ENCODE measurements at regions not wholly inside any gene's neighbourhood (a gene's known extent, or its start where the extent isn't known, plus 50 kb on each side); places are given as distances from the start of the nearest gene placed in this dataset.

DNA sequence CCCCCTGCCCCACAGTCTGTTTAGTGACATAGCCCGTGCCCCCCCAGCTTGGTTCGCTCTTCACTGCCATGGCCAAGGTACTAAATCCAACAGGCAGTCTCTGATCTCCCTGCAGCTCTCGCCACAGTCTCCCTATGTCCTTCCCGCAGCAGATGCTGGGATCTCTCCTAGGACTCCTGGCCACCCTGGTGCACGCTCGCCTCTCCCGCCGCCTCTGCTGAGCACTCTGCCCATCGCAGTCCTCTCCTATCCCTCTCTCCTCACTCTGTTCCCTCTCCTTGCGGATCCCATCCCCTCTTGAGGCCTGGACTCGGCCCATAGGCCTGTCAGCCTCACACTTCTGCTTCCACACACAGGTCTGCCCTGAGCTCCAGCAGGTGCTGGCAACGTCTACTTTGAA is 204.8 kb upstream of the TCERG1L start:
- Histone ChIP-seq H3K9me3 (no peaks in the 10 kb centered on the region), H3K36me3 (ENCODE audit: low read depth) (no peaks in the 10 kb centered on the region), H3K4me1 (ENCODE audit: low read depth) (no peaks in the 10 kb centered on the region), H3K4me3 (no peak overlapping the region)
- TF ChIP-seq, protein P1, sequence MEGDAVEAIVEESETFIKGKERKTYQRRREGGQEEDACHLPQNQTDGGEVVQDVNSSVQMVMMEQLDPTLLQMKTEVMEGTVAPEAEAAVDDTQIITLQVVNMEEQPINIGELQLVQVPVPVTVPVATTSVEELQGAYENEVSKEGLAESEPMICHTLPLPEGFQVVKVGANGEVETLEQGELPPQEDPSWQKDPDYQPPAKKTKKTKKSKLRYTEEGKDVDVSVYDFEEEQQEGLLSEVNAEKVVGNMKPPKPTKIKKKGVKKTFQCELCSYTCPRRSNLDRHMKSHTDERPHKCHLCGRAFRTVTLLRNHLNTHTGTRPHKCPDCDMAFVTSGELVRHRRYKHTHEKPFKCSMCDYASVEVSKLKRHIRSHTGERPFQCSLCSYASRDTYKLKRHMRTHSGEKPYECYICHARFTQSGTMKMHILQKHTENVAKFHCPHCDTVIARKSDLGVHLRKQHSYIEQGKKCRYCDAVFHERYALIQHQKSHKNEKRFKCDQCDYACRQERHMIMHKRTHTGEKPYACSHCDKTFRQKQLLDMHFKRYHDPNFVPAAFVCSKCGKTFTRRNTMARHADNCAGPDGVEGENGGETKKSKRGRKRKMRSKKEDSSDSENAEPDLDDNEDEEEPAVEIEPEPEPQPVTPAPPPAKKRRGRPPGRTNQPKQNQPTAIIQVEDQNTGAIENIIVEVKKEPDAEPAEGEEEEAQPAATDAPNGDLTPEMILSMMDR (IDR thresholded peaks at IDR 0.05) = no peak
- ATAC-seq (no peak), DNase-seq (no peak)
- intact Hi-C loops (cut with DNase I, micrococcal nuclease) = no loop called here

DNA sequence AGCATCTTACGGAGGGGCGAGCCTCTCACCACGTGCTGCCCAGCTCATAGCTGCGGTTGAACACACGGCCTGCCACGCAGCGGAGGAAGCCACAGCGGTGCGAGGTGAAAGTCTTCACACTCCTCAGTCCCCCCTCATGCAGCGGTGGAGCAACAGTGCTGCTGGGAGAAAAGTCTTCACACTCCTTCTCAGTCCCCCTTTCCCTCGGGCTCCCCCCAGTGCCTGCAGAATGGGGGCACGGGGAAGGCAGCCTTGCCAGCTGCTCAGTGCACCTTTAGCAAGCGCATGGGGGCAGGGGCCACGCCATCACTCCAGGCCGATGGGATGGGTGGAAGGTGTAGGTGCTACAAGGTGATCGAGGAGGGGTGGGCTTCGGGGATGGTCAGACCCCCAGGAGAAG is 206.3 kb upstream of the TCERG1L start:
- Histone ChIP-seq H3K9me3 (no peaks in the 10 kb centered on the region), H3K4me3 (no peak overlapping the region), H3K4me1 (ENCODE audit: low read depth) (no peaks in the 10 kb centered on the region), H3K36me3 (ENCODE audit: low read depth) (no peaks in the 10 kb centered on the region)
- intact Hi-C loops (cut with DNase I, micrococcal nuclease) = no loop called here
- ATAC-seq = no peak
- DNase-seq = no peak
- TF ChIP-seq, protein P1 (IDR thresholded peaks at IDR 0.05) = no peak

DNA sequence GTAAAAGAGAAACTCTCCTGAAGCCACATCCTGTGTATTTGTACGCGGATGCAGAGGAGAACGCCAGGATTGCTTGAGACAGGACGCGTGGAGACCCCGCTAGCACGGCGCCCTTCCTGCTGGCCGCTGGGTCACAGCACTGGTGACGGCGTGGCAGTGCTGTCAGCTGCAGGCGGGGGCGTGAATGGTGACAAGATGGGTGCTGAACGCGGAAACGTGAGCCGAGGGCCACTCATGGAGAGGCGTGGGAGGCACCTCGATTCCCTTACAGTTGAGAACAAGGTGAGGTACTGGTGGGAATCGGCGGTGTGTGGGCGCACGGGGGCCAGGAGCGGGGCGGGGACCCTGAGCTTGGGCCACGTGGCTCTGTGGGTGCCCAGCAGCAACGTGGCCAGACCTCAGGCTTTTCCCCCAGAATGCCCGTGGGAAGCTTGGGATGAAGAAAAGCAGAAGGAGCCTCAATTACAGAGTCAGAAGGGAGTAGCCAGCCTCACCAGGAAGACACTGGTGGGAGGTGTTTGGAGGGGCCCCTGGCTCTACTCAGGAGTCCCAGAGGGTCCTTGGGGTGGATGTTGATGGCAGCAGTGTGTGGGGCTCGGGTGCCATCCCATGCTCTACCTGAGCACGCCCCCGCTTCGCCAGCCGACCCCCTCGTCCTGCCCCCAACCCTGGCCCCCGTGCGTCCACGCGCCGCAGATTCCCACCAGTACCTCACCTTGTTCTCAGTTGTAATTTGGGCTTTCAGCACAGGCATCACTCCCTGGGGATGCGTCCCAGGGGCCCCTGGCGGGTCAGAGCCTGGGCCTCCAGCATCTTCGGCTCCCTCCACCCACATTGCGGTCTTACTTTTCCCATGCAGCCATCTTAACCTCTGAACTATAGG is 208.4 kb upstream of the TCERG1L start:
- no peaks in the 10 kb centered on the region for H3K36me3 ChIP-seq (ENCODE audit: low read depth)
- peaks cover 3% of the 10 kb centered on the region for H3K9me3 ChIP-seq
- ATAC-seq (no peak), DNase-seq (no peak)
- TF ChIP-seq, protein P1 (IDR thresholded peaks at IDR 0.05) = no peak
- H3K4me3 ChIP-seq = no peak overlapping the region
- intact Hi-C loops (cut with DNase I, micrococcal nuclease) = no loop called here
- H3K4me1 ChIP-seq (ENCODE audit: low read depth) = no peaks in the 10 kb centered on the region

DNA sequence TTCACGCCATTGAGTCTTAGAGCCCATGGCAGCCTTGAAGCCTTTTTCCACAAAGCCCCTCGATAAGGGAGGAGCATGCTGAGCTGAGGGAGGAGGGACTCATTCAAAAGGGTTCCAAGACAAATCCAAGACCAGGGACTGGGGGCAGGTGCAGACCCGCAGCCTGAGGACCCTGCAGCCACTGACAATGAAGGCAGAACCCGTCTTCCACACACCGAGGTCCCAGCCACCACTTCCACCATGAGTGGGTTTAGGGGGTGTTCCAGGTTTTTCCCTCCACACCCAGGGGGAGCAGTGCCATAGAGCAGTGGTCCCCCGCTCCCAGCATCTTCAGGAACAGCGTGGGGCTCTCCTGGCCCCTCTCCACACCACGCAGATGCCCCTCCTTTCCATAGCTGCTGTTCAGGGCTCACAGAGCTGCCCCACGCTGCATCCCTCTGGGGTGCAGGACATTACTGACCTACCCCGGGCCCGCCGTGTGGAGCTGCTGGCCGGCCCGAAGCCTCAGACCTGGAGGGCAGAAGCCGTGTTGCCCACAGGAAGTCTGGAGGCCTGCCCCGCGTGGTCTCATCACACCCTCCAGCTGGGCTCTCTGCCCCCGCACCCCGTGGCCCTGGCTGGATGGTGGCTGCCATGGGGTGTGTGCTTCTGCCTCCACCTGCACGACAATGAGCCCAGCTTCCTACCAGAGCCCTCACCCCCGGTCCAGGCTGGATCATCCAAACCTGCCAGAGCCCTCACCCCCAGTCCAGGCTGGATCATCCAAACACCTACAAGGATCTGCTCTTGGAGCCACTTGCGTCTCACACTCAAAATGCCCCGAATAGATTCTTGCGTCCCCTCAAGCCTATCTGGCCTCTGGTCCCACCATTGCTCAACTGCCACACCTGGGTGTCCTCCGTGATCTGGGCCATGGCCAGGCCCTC is 220.0 kb upstream of the TCERG1L start:
- intact Hi-C loops (cut with DNase I, micrococcal nuclease) = no loop called here
- TF ChIP-seq, protein P1 (IDR thresholded peaks at IDR 0.05) = no peak
- H3K9me3 ChIP-seq = peaks cover 6% of the 10 kb centered on the region
- no peaks in the 10 kb centered on the region for H3K36me3 ChIP-seq (ENCODE audit: low read depth)
- DNase-seq = no peak
- no peaks in the 10 kb centered on the region for H3K4me1 ChIP-seq (ENCODE audit: low read depth)
- H3K4me3 ChIP-seq = no peak overlapping the region
- no peak for ATAC-seq

DNA sequence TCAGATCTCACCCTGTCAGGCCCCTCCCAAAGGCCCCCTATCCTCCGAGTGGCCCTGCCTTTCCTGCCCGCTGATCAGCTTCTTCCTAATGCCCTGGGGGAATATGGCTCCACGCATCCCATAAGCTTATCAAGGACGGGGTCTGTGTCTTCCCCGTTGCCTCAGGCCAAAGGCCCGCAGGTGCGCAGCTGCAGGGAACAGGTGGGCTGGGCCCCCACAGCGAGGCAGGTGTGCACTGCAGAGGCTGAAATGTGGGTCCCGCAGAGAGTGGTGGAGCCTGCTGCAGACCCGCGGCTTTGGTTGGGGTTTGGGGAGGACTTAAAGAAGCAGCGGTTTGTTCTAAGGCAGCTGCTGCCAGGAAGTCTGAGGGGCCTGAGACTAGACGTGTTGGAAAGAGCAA is 220.8 kb upstream of the TCERG1L start:
- no peak for ATAC-seq
- H3K4me1 ChIP-seq (ENCODE audit: low read depth) = no peaks in the 10 kb centered on the region
- H3K4me3 ChIP-seq = no peak overlapping the region
- intact Hi-C loops (cut with DNase I, micrococcal nuclease) = no loop called here
- H3K36me3 ChIP-seq (ENCODE audit: low read depth) = no peaks in the 10 kb centered on the region
- H3K9me3 ChIP-seq = peaks cover 6% of the 10 kb centered on the region
- no peak for DNase-seq
- TF ChIP-seq, protein P1 (IDR thresholded peaks at IDR 0.05) = no peak

Measured in mucosa of descending colon (tissue), 3 donors.